GM10248 (cell line): ENCODE measurements at regions not wholly inside any gene's neighbourhood (a gene's known extent, or its start where the extent isn't known, plus 50 kb on each side); places are given as distances from the start of the nearest gene placed in this dataset.
"Not testable (repeated sequence)": the region's sequence is repeated elsewhere in the genome, so short reads cannot be mapped to it uniquely, and the experiment has no call there.

Experiments used
- CTCF ChIA-PET: fragments of 300-600 bp; sonication (Branson Sonifier 250); formaldehyde crosslinking; extraction: SDS; loops from one replicate; lab custom pipeline; 2021; ENCODE audit warnings: antibody characterized with exemption; lab: Yijun Ruan, JAX
- POLR2A ChIA-PET: fragments of 350-650 bp; sonication (Branson Sonifier 250); formaldehyde crosslinking; extraction: SDS; loops from one replicate; lab custom pipeline; 2020; ENCODE audit warnings: antibody characterized with exemption; lab: Yijun Ruan, JAX
- DNase-seq: peaks from one replicate; pipeline ENCODE4 v3.0.0; 2012; ENCODE audit errors: extremely low spot score
- TF ChIP-seq, protein P1 (sequence below): IDR thresholded peaks from 2 replicates; pipeline ENCODE4 v1.5.1; 2012; ENCODE audit warnings: mild to moderate bottlenecking, low read depth; ENCODE audit errors: extremely low read depth, missing control alignments, control extremely low read depth

DNA sequence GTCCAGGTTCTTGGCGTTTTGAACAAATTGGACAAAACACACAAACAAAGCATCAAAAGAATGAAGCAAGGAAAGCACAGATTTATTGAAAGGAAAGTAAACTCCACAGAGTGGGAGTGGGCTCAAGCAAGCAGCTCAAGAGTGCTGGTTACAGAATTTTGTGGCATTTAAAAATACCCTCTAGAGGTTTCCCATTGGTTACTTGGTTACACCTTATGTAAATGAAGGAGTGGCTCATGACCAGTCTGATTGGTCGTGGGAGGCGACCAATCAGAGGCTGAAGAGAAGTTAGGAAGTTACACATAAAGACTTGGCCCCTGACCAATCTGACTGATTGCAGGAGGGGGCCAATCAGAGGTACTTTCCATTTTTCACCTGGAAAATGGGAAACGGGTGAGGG is 1373.8 kb upstream of the GOT2 start:
- TF ChIP-seq, protein P1, sequence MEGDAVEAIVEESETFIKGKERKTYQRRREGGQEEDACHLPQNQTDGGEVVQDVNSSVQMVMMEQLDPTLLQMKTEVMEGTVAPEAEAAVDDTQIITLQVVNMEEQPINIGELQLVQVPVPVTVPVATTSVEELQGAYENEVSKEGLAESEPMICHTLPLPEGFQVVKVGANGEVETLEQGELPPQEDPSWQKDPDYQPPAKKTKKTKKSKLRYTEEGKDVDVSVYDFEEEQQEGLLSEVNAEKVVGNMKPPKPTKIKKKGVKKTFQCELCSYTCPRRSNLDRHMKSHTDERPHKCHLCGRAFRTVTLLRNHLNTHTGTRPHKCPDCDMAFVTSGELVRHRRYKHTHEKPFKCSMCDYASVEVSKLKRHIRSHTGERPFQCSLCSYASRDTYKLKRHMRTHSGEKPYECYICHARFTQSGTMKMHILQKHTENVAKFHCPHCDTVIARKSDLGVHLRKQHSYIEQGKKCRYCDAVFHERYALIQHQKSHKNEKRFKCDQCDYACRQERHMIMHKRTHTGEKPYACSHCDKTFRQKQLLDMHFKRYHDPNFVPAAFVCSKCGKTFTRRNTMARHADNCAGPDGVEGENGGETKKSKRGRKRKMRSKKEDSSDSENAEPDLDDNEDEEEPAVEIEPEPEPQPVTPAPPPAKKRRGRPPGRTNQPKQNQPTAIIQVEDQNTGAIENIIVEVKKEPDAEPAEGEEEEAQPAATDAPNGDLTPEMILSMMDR: no peak
- POLR2A ChIA-PET: no interaction called here
- no peak for DNase-seq
- CTCF ChIA-PET: no interaction called here

DNA sequence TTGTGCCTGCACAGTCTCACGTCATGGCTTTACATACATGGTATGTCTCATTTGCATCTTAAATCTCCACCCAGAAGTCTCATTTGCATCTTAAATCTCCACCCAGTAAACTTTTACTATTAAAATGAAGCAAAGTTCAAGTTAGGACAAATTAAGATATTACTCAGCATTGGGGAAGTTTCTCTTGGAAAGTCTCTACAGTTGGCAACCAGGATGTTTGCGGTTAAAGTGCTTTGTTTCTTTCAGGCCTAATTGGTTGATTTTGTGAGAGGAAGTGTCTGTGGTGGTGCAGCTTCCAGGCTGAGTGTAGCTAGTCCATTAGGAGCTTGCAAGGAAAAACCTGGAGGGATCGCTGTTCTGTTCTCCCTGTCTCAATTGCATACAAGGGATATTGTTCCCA is 1373.3 kb upstream of the GOT2 start:
- ChIA-PET CTCF (no interaction called here), POLR2A (no interaction called here)
- DNase-seq: no peak
- TF ChIP-seq, protein P1: no peak

DNA sequence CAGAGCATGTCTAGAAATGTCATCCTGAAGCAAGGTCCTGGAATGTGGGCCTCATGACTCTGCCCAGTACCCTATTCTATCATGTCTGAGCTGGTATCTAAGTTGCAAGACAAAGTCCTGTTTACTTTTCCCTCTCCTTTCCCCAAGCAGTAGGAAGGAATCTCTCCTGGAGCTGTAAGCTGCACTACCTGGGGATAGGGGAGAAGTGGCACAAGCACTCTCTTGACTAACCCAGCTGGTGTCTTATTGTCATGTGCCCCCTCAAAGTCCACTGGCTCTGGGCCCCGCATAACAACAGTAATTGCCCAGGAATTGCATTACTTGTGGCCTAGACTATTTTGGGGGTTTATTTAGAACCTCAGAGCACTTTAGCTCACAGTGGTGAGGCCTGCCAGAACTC is 1366.3 kb upstream of the GOT2 start:
- no peak for DNase-seq
- POLR2A ChIA-PET: no interaction called here
- CTCF ChIA-PET: no interaction called here
- TF ChIP-seq, protein P1: no peak

DNA sequence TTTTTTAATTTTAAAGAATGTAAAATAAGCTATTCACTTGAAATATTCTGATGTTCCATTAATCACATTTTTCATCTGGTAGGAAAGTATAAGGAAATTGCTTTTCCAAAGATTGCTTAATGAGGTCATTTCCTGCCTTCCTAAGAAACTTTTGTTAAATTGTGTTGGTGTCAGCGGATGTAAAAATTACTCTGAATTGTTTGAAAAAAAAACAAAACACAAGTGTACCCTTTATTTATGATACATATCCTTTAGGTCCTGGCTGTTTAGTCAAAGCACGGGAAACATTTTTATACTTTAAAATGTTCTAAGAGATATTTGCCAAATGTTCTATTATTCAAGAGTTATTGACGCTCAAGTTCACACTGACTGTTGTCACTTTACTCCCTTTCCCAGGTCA is 1357.4 kb upstream of the GOT2 start:
- POLR2A ChIA-PET: no interaction called here
- TF ChIP-seq, protein P1: no peak
- DNase-seq: no peak
- CTCF ChIA-PET: no interaction called here

DNA sequence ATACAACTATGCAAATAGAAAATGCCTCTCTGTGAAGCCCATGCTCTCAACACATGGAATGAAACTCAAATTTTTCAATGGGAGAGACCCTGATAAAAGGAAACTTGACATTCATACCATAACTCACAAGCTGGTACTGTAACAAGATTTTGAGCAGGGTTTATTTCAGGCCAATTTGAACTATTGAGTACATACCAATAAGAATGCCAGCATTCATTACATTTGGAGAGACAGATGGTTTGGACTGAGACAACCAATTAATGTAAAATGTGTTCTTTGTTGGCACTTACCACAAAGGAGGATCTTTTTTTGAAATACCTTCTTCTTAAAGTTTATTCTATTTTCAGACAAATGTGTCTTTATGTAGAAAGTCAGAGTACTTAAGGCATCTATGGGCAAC is 1357.0 kb upstream of the GOT2 start:
- TF ChIP-seq, protein P1: no peak
- DNase-seq: no peak
- POLR2A ChIA-PET: no interaction called here
- CTCF ChIA-PET: no interaction called here

DNA sequence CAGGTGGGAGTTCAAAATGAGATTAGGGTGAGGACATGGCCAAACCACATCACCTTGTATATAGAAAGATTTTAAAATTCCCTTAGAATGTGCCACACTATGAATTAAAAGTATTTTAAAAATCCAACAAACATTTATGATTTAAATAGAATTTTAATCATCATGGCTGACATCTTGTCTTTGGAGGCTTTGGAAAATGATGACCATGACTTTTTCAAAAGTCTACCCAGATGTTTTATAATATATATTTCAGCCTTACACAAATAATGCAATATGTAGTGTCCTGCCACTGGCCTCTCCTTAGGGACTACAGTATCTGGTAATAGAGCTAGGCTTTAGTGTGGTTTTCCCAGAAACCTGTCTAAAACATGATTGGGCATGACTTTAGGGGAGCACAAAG is 1353.4 kb upstream of the GOT2 start:
- TF ChIP-seq, protein P1: no peak
- DNase-seq: no peak
- CTCF ChIA-PET: interaction anchor here (0.8 kb wide), 1 partner anchor 26 kb away, joined by 3 read pairs; no protein-coding TSS in a partner anchor
- POLR2A ChIA-PET: no interaction called here

DNA sequence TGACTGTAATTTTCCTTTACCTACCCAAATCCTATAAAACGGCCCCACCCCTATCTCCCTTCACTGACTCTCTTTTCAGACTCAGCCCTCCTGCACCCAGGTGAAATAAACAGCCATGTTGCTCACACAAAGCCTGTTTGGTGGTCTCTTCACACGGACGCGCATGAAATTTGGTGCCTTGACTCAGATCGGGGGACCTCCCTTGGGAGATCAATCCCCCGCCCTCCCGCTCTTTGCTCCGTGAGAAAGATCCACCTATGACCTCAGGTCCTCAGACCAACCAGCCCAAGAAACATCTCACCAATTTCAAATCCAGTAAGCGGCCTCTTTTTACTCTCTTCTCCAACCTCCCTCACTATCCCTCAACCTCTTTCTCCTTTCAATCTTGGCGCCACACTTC is 1344.7 kb upstream of the GOT2 start:
- DNase-seq, POLR2A ChIA-PET, CTCF ChIA-PET: not testable (repeated sequence)
